Esophagus squamous epithelium (tissue), 4 donors: ENCODE measurements at regions not wholly inside any gene's neighbourhood (a gene's known extent, or its start where the extent isn't known, plus 50 kb on each side); places are given as distances from the start of the nearest gene placed in this dataset.

Source experiments
- POLR2A ChIP-seq, 4 donors: fragments of 450-650 bp; IDR thresholded peaks; one replicate each; pipeline ENCODE4 v1.6.1; 2017; ENCODE audit warnings: antibody characterized with exemption in 4 of 4, mild to moderate bottlenecking in 4 of 4, moderate library complexity in 3 of 4
- TF ChIP-seq, protein P1 (sequence below), 6 experiments: fragments of 450-650 bp in 4 of 6; fragments of 200-600 bp in 2 of 6; sonication (generic) in 2 of 6; IDR thresholded peaks; one replicate each; pipeline ENCODE4 v1.5.1; 2016 to 2019; ENCODE audit warnings: antibody characterized with exemption in 6 of 6, mild to moderate bottlenecking in 4 of 6, moderate library complexity in 4 of 6

DNA sequence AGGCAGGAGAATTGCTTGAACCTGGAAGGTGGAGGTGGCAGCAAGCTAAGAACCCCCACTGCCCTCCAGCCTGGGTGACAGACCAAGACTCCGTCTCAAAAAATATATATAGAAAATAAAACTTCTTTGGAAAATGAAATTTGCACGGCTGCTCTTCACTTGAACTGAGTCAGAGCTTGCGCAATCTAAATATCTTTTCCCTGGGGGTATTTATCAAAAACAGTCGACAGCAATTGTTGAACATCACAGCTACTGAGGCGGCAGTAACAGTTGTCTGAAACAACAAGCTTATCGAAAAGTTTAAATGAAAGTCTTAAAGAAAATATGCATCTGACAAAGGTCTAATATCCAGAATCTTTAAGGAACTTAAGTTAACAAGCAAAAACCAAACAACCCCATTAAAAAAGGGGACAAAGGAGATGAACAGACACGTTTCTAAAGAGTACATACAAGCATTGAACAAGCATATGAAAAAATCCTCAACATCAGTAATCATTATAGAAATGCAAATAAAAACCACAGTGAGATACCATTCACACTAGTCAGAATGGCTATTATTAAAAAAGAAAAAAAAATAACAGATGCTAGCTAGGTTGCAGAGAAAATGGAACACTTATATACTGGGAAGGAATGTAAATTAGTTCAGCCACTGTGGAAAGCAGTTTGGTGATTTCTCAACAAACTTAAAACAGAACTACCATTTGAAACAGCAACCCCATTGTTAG lies 153.6 kb upstream of the CDH9 start:
- TF ChIP-seq, protein P1, sequence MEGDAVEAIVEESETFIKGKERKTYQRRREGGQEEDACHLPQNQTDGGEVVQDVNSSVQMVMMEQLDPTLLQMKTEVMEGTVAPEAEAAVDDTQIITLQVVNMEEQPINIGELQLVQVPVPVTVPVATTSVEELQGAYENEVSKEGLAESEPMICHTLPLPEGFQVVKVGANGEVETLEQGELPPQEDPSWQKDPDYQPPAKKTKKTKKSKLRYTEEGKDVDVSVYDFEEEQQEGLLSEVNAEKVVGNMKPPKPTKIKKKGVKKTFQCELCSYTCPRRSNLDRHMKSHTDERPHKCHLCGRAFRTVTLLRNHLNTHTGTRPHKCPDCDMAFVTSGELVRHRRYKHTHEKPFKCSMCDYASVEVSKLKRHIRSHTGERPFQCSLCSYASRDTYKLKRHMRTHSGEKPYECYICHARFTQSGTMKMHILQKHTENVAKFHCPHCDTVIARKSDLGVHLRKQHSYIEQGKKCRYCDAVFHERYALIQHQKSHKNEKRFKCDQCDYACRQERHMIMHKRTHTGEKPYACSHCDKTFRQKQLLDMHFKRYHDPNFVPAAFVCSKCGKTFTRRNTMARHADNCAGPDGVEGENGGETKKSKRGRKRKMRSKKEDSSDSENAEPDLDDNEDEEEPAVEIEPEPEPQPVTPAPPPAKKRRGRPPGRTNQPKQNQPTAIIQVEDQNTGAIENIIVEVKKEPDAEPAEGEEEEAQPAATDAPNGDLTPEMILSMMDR (IDR thresholded peaks at IDR 0.05), result no peak
- TF ChIP-seq POLR2A (IDR thresholded peaks at IDR 0.05), result no peak
